ENCODE measurements at regions not wholly inside any gene's neighbourhood (a gene's known extent, or its start where the extent isn't known, plus 50 kb on each side); places are given as distances from the start of the nearest gene placed in this dataset.

DNA sequence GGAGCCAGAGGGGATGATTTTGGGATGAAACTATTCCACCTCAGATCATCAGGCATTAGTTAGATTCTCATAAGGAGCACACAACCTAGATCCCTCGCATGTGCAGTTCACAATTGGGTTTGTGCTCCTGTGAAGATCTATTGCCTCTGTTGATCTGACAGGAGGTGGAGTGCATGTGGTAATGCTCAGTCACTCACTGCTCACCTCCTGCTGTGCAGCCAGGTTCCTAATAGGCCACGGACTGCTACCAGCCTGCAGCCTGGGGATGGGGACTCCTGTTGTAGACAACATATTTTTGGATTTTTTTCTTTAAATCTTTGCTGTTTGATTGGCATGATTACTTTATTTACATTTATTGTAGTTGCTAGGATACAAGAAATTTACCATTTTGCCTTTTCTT is 765.0 kb downstream of the INHBA start:
- Histone ChIP-seq H2AFZ (ENCODE audit: low read depth, low read length, severe bottlenecking) (no peak overlapping the region), H3K27ac (ENCODE audit: low read depth, low read length) (no peak overlapping the region), H3K79me2 (ENCODE audit: insufficient read depth, low read length) (no peaks in the 10 kb centered on the region), H3K4me3 (ENCODE audit: insufficient read depth, low read length, poor library complexity, severe bottlenecking) (no peak overlapping the region), H3K9me2 (replicated peaks; ENCODE audit: insufficient read depth, low read length) (no peaks in the 10 kb centered on the region), H3K9ac (ENCODE audit: low read length) (no peak overlapping the region), H3K36me3 (ENCODE audit: low read length) (peaks cover 8% of the 10 kb centered on the region), H3K9me3 (ENCODE audit: insufficient read depth, low read length) (peaks cover 14% of the 10 kb centered on the region; the same call in 1 of the 2 replicates), H3K27me3 (ENCODE audit: low read length) (no peaks in the 10 kb centered on the region), H4K20me1 (ENCODE audit: low read depth, low read length) (no peaks in the 10 kb centered on the region), H3F3A (ENCODE audit: insufficient read depth) (no peaks in the 10 kb centered on the region), H3K4me2 (ENCODE audit: low read depth, low read length, poor library complexity, severe bottlenecking) (no peak overlapping the region)
- TF ChIP-seq, protein P1, sequence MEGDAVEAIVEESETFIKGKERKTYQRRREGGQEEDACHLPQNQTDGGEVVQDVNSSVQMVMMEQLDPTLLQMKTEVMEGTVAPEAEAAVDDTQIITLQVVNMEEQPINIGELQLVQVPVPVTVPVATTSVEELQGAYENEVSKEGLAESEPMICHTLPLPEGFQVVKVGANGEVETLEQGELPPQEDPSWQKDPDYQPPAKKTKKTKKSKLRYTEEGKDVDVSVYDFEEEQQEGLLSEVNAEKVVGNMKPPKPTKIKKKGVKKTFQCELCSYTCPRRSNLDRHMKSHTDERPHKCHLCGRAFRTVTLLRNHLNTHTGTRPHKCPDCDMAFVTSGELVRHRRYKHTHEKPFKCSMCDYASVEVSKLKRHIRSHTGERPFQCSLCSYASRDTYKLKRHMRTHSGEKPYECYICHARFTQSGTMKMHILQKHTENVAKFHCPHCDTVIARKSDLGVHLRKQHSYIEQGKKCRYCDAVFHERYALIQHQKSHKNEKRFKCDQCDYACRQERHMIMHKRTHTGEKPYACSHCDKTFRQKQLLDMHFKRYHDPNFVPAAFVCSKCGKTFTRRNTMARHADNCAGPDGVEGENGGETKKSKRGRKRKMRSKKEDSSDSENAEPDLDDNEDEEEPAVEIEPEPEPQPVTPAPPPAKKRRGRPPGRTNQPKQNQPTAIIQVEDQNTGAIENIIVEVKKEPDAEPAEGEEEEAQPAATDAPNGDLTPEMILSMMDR (IDR thresholded peaks at IDR 0.05; ENCODE audit: insufficient read depth, low read length, poor library complexity, severe bottlenecking), result no peak
- no peak for TF ChIP-seq EZH2phosphoT487 (conservative IDR thresholded peaks at IDR 0.05; ENCODE audit: low read length)

- Histone ChIP-seq H3K9me3 (ENCODE audit: insufficient read depth, low read length) (peaks cover 14% of the 10 kb centered on the region; the same call in 1 of the 2 replicates), H3K9ac (ENCODE audit: low read length) (no peak overlapping the region), H3K36me3 (ENCODE audit: low read length) (peaks cover 8% of the 10 kb centered on the region), H3K4me3 (ENCODE audit: insufficient read depth, low read length, poor library complexity, severe bottlenecking) (no peak overlapping the region), H3F3A (ENCODE audit: insufficient read depth) (no peaks in the 10 kb centered on the region), H3K9me2 (replicated peaks; ENCODE audit: insufficient read depth, low read length) (no peaks in the 10 kb centered on the region), H2AFZ (ENCODE audit: low read depth, low read length, severe bottlenecking) (no peak overlapping the region), H3K79me2 (ENCODE audit: insufficient read depth, low read length) (no peaks in the 10 kb centered on the region), H3K4me2 (ENCODE audit: low read depth, low read length, poor library complexity, severe bottlenecking) (no peak overlapping the region), H3K27me3 (ENCODE audit: low read length) (no peaks in the 10 kb centered on the region), H3K27ac (ENCODE audit: low read depth, low read length) (no peak overlapping the region), H4K20me1 (ENCODE audit: low read depth, low read length) (no peaks in the 10 kb centered on the region)
- no peak for TF ChIP-seq EZH2phosphoT487 (conservative IDR thresholded peaks at IDR 0.05; ENCODE audit: low read length)
- TF ChIP-seq, protein P1 (IDR thresholded peaks at IDR 0.05; ENCODE audit: insufficient read depth, low read length, poor library complexity, severe bottlenecking), result no peak
These were observed 767.5 kb downstream of the INHBA start for GRCh38 chr7:40935435-40935834.

DNA sequence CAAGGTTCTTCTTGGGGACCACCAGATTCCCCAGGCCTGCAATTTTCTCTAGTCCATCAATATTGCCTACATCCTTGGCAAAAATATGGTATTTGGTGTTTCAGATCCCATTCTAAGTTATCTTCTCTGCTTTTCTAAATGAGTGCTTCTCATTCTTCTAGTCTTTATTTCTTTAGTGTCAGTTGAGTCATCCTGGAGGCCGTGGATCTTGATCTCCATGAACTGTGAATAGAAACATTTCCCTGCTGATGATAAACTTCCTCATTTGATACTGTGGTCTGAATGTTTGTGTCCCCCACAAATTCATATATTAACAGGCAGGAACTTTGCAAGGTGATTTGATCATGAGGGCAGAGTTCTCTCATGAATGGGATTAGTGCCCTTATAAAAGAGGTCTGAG is 779.3 kb downstream of the INHBA start:
- Histone ChIP-seq H2AFZ (ENCODE audit: low read depth, low read length, severe bottlenecking) (no peak overlapping the region), H3K36me3 (ENCODE audit: low read length) (no peaks in the 10 kb centered on the region; the same call in 1 of the 2 replicates), H3K79me2 (ENCODE audit: insufficient read depth, low read length) (no peaks in the 10 kb centered on the region), H3K4me2 (ENCODE audit: low read depth, low read length, poor library complexity, severe bottlenecking) (no peak overlapping the region), H3K9me2 (replicated peaks; ENCODE audit: insufficient read depth, low read length) (no peaks in the 10 kb centered on the region), H3F3A (ENCODE audit: insufficient read depth) (no peaks in the 10 kb centered on the region), H3K4me3 (ENCODE audit: insufficient read depth, low read length, poor library complexity, severe bottlenecking) (no peak overlapping the region), H3K27me3 (ENCODE audit: low read length) (no peaks in the 10 kb centered on the region), H3K27ac (ENCODE audit: low read depth, low read length) (no peak overlapping the region), H4K20me1 (ENCODE audit: low read depth, low read length) (no peaks in the 10 kb centered on the region), H3K9ac (ENCODE audit: low read length) (no peak overlapping the region), H3K9me3 (ENCODE audit: insufficient read depth, low read length) (no peaks in the 10 kb centered on the region)
- no peak for TF ChIP-seq EZH2phosphoT487 (conservative IDR thresholded peaks at IDR 0.05; ENCODE audit: low read length)
- TF ChIP-seq, protein P1 (IDR thresholded peaks at IDR 0.05; ENCODE audit: insufficient read depth, low read length, poor library complexity, severe bottlenecking), result no peak

All from SU-DHL-6 (cell line).